Liver (tissue), 8 donors: ENCODE measurements at regions not wholly inside any gene's neighbourhood (a gene's known extent, or its start where the extent isn't known, plus 50 kb on each side); places are given as distances from the start of the nearest gene placed in this dataset.

Source experiments
- DNase-seq: peaks from one replicate; pipeline ENCODE4 v3.0.0-alpha.2; 2017; ENCODE audit warnings: low spot score
- H3K27ac ChIP-seq, 2 donors: one replicate each; pipeline ENCODE4 v1.7.0; 2013; ENCODE audit warnings: inconsistent platforms in 2 of 2, low read length in 2 of 2, control low read depth in 1 of 2, low read depth in 1 of 2, mild to moderate bottlenecking in 1 of 2
- H3K27me3 ChIP-seq, 4 donors: one replicate each; pipeline versions ENCODE4 v1.6.1 to v1.7.0; 2013; ENCODE audit warnings: low read length in 3 of 4, inconsistent platforms in 1 of 4, mild to moderate bottlenecking in 1 of 4, moderate library complexity in 1 of 4; ENCODE audit not compliant: control insufficient read depth in 4 of 4, insufficient read depth in 4 of 4
- H3K36me3 ChIP-seq, 4 donors: one replicate each; pipeline versions ENCODE4 v1.6.1 to v1.7.0; 2013; ENCODE audit warnings: low read length in 3 of 4, mild to moderate bottlenecking in 3 of 4, low read depth in 1 of 4, moderate library complexity in 1 of 4; ENCODE audit not compliant: control insufficient read depth in 4 of 4, insufficient read depth in 3 of 4
- H3K4me1 ChIP-seq, 4 donors: one replicate each; pipeline versions ENCODE4 v1.6.1 to v1.7.0; 2013; ENCODE audit warnings: low read length in 3 of 4, mild to moderate bottlenecking in 3 of 4, moderate library complexity in 1 of 4; ENCODE audit not compliant: control insufficient read depth in 4 of 4, insufficient read depth in 4 of 4
- H3K4me3 ChIP-seq, 3 donors: one replicate each; pipeline versions ENCODE4 v1.6.1 to v1.7.0; 2013; ENCODE audit warnings: low read length in 3 of 3, control low read depth in 1 of 3, low read depth in 1 of 3, mild to moderate bottlenecking in 1 of 3
- H3K9ac ChIP-seq, 2 donors: one replicate each; pipeline ENCODE4 v1.7.0; 2013; ENCODE audit warnings: low read length in 2 of 2, mild to moderate bottlenecking in 2 of 2, moderate library complexity in 2 of 2, control low read depth in 1 of 2, low read depth in 1 of 2
- H3K9me3 ChIP-seq, 4 donors: one replicate each; pipeline versions ENCODE4 v1.6.1 to v1.7.0; 2013; ENCODE audit warnings: low read length in 3 of 4; ENCODE audit not compliant: control insufficient read depth in 4 of 4
- ATF3 ChIP-seq: IDR thresholded peaks from 2 replicates; pipeline ENCODE4 v1.6.1; 2016; ENCODE audit warnings: antibody characterized with exemption
- CTCF ChIP-seq: fragments of 150-350 bp; IDR thresholded peaks from 2 replicates; pipeline ENCODE4 v1.5.1; 2017; ENCODE audit warnings: improper control_type of control experiment, low read depth, low read length; ENCODE audit not compliant: missing input control
- EGR1 ChIP-seq, 2 donors: IDR thresholded peaks; 2 replicates each; pipeline ENCODE4 v1.6.1; 2016 to 2018; ENCODE audit warnings: antibody characterized with exemption in 2 of 2, low read depth in 2 of 2
- FOXA1 ChIP-seq: IDR thresholded peaks from 2 replicates; pipeline ENCODE4 v1.6.1; 2016; ENCODE audit warnings: antibody characterized with exemption
- FOXA2 ChIP-seq: IDR thresholded peaks from 2 replicates; pipeline ENCODE4 v1.6.1; 2016; ENCODE audit warnings: antibody characterized with exemption
- GABPA ChIP-seq, 2 donors: IDR thresholded peaks in 1 of 2; conservative IDR thresholded peaks in 1 of 2; 2 replicates each; pipeline ENCODE4 v1.6.1; 2016; ENCODE audit warnings: antibody characterized with exemption in 2 of 2, mild to moderate bottlenecking in 1 of 2, moderate library complexity in 1 of 2
- HNF4A ChIP-seq, 2 donors: conservative IDR thresholded peaks; 2 replicates each; pipeline ENCODE4 v1.6.1; 2016; ENCODE audit warnings: antibody characterized with exemption in 2 of 2, mild to moderate bottlenecking in 2 of 2
- HNF4G ChIP-seq: IDR thresholded peaks from 2 replicates; pipeline ENCODE4 v1.6.1; 2016; ENCODE audit warnings: antibody characterized with exemption
- JUND ChIP-seq, 2 donors: IDR thresholded peaks; 2 replicates each; pipeline ENCODE4 v1.6.1; 2016; ENCODE audit warnings: antibody characterized with exemption in 2 of 2
- MAX ChIP-seq: IDR thresholded peaks from 2 replicates; pipeline ENCODE4 v1.6.1; 2016; ENCODE audit warnings: antibody characterized with exemption
- NR2F2 ChIP-seq: IDR thresholded peaks from 2 replicates; pipeline ENCODE4 v1.6.1; 2016; ENCODE audit warnings: antibody characterized with exemption
- RAD21 ChIP-seq, 2 donors: IDR thresholded peaks; 2 replicates each; pipeline ENCODE4 v1.6.1; 2016; ENCODE audit warnings: antibody characterized with exemption in 2 of 2, mild to moderate bottlenecking in 2 of 2
- REST ChIP-seq: IDR thresholded peaks from 2 replicates; pipeline ENCODE4 v1.6.1; 2016; ENCODE audit warnings: antibody characterized with exemption, mild to moderate bottlenecking
- RXRA ChIP-seq, 2 donors: IDR thresholded peaks; 2 replicates each; pipeline ENCODE4 v1.6.1; 2017 to 2018; ENCODE audit warnings: antibody characterized with exemption in 2 of 2, mild to moderate bottlenecking in 1 of 2
- SP1 ChIP-seq: IDR thresholded peaks from 2 replicates; pipeline ENCODE4 v1.6.1; 2018; ENCODE audit warnings: antibody characterized with exemption, mild to moderate bottlenecking
- TAF1 ChIP-seq: conservative IDR thresholded peaks from 2 replicates; pipeline ENCODE4 v1.6.1; 2016; ENCODE audit warnings: antibody characterized with exemption, mild to moderate bottlenecking
- YY1 ChIP-seq: IDR thresholded peaks from 2 replicates; pipeline ENCODE4 v1.6.1; 2016; ENCODE audit warnings: antibody characterized with exemption, mild to moderate bottlenecking
- ZBTB33 ChIP-seq: IDR thresholded peaks from 2 replicates; pipeline ENCODE4 v1.6.1; 2016; ENCODE audit warnings: antibody characterized with exemption
- WGBS: extraction: QIAGEN DNeasy Blood & Tissue Kit; methylation state at CpG from one replicate; pipeline ENCODE4 v1.1.7; 2013; 5-methylcytosine and 5-hydroxymethylcytosine counted together
- donor health status: healthy.
- donor health status: healthy.
- donor health status: healthy.
- donor health status: healthy.
- donor health status: healthy.

GRCh38 chr10:57884965-57885617, 382.6 kb downstream of the IPMK start:
- Histone ChIP-seq H3K4me3 (no peak overlapping the region), H3K4me1 (peaks cover 0 to 19% (median 10%) of the 10 kb centered on the region in 4 donors), H3K27me3 (no peaks in the 10 kb centered on the region), H3K9ac (no peak overlapping the region), H3K27ac (peak overlapping the region in 1 of 2 donors; percentile 37), H3K36me3 (no peaks in the 10 kb centered on the region), H3K9me3 (no peaks in the 10 kb centered on the region)
- no peak for DNase-seq
- peak; percentile 65 to 72 for TF ChIP-seq HNF4A (conservative IDR thresholded peaks at IDR 0.05)
- no peak for TF ChIP-seq TAF1
- no peak for TF ChIP-seq HNF4G
- peak in 1 of 2 donors; percentile 6 for TF ChIP-seq RXRA (IDR thresholded peaks at IDR 0.05)
- no peak for TF ChIP-seq MAX
- no peak for TF ChIP-seq REST
- no peak for TF ChIP-seq JUND (IDR thresholded peaks at IDR 0.05)
- TF ChIP-seq YY1 = peak; percentile 10
- no peak for TF ChIP-seq FOXA1
- no peak for TF ChIP-seq ZBTB33
- TF ChIP-seq RAD21 (IDR thresholded peaks at IDR 0.05) = no peak
- TF ChIP-seq EGR1 (IDR thresholded peaks at IDR 0.05; ENCODE audit: low read depth in 2 of 2) = no peak
- TF ChIP-seq GABPA (IDR thresholded peaks at IDR 0.05 in 1 of 2, conservative IDR thresholded peaks at IDR 0.05 in 1 of 2) = no peak
- no peak for TF ChIP-seq ATF3
- no peak for TF ChIP-seq NR2F2
- TF ChIP-seq FOXA2 = no peak
- peak; percentile 27 for TF ChIP-seq SP1
- TF ChIP-seq CTCF = no peak
- 22% methylated on average over 2 of the region's 2 CpGs for WGBS
